SK-N-MC (cell line): ENCODE measurements at regions not wholly inside any gene's neighbourhood (a gene's known extent, or its start where the extent isn't known, plus 50 kb on each side); places are given as distances from the start of the nearest gene placed in this dataset.

Experiments used
- EZH2 ChIP-seq: fragments of 200-600 bp; sonication (generic); IDR thresholded peaks from one replicate; pipeline ENCODE4 v1.6.1; 2017; ENCODE audit warnings: antibody characterized with exemption
- POLR2AphosphoS5 ChIP-seq: IDR thresholded peaks from 2 replicates; pipeline ENCODE4 v1.6.1; 2012; ENCODE audit warnings: mild to moderate bottlenecking, low read depth, low read length, borderline replicate concordance

GRCh38 chr13:97873398-97873797 lies 80.1 kb upstream of the IPO5 start:
- TF ChIP-seq EZH2 (no peak), POLR2AphosphoS5 (no peak)
